Stomach (tissue), 8 donors: ENCODE measurements at regions not wholly inside any gene's neighbourhood (a gene's known extent, or its start where the extent isn't known, plus 50 kb on each side); places are given as distances from the start of the nearest gene placed in this dataset.

ENCODE experiments used
- DNase-seq, 2 donors: peaks; one replicate each; pipeline versions ENCODE4 v3.0.0 to v3.0.0-alpha.2; 2013 to 2019
- H3K27ac ChIP-seq, 5 donors: fragments of 200-600 bp in 4 of 5; sonication (generic) in 4 of 5; one replicate each; pipeline ENCODE4 v1.5.1; 2013 to 2019; ENCODE audit warnings: mild to moderate bottlenecking in 1 of 5, moderate library complexity in 1 of 5
- H3K27me3 ChIP-seq, 3 donors: fragments of 200-600 bp; sonication (generic); one replicate each; pipeline ENCODE4 v1.5.1; 2017 to 2019; ENCODE audit warnings: mixed run types in 1 of 3
- H3K36me3 ChIP-seq, 4 donors: fragments of 200-600 bp; sonication (generic); 1 replicate in 3 of 4; 2 replicates in 1 of 4; pipeline ENCODE4 v1.5.1; 2016 to 2019
- H3K4me1 ChIP-seq, 4 donors: fragments of 200-600 bp; sonication (generic); one replicate each; pipeline ENCODE4 v1.5.1; 2016 to 2019
- H3K4me3 ChIP-seq, 4 donors: fragments of 200-600 bp; sonication (generic) in 3 of 4; one replicate each; pipeline ENCODE4 v1.5.1; 2016 to 2019; ENCODE audit warnings: mild to moderate bottlenecking in 1 of 4
- H3K9me3 ChIP-seq, 4 donors: fragments of 200-600 bp; sonication (generic); one replicate each; pipeline ENCODE4 v1.5.1; 2016 to 2019
- EP300 ChIP-seq: sonication (generic); formaldehyde crosslinking; IDR thresholded peaks from one replicate; pipeline ENCODE4 v1.6.1; 2017; ENCODE audit warnings: antibody characterized with exemption
- POLR2A ChIP-seq, 4 donors: fragments of 450-650 bp; IDR thresholded peaks; one replicate each; pipeline ENCODE4 v1.6.1; 2016; ENCODE audit warnings: antibody characterized with exemption in 4 of 4, control low read depth in 2 of 4, mild to moderate bottlenecking in 1 of 4, moderate library complexity in 1 of 4
- POLR2AphosphoS5 ChIP-seq, 3 donors: sonication (generic); formaldehyde crosslinking; IDR thresholded peaks; one replicate each; pipeline ENCODE4 v1.6.1; 2016; ENCODE audit warnings: antibody characterized with exemption in 3 of 3
- WGBS, 5 donors: extraction: QIAGEN DNeasy Blood & Tissue Kit in 3 of 5; methylation state at CpG; one replicate each; pipeline versions ENCODE4 v1.1.5 to v1.1.7; 2013 to 2018; 5-methylcytosine and 5-hydroxymethylcytosine counted together
- intact Hi-C: fragments of 100-400 bp; cut with DNase I; formaldehyde crosslinking; loops from one replicate; pipeline ENCODE4 v1.15.1; 2023; ENCODE audit warnings: low total_unique reads
- TF ChIP-seq, protein P1 (sequence below), 7 experiments: fragments of 450-650 bp in 4 of 7; fragments of 200-600 bp in 3 of 7; sonication (generic) in 3 of 7; IDR thresholded peaks; one replicate each; pipeline ENCODE4 v1.5.1; 2016 to 2019; ENCODE audit warnings: antibody characterized with exemption in 7 of 7, control low read depth in 2 of 7, mild to moderate bottlenecking in 1 of 7
- donor health status: healthy with polysubstance abuse.
- donor health status: Bipolar disorder and iron deficiency.
- donor health status: healthy.

DNA sequence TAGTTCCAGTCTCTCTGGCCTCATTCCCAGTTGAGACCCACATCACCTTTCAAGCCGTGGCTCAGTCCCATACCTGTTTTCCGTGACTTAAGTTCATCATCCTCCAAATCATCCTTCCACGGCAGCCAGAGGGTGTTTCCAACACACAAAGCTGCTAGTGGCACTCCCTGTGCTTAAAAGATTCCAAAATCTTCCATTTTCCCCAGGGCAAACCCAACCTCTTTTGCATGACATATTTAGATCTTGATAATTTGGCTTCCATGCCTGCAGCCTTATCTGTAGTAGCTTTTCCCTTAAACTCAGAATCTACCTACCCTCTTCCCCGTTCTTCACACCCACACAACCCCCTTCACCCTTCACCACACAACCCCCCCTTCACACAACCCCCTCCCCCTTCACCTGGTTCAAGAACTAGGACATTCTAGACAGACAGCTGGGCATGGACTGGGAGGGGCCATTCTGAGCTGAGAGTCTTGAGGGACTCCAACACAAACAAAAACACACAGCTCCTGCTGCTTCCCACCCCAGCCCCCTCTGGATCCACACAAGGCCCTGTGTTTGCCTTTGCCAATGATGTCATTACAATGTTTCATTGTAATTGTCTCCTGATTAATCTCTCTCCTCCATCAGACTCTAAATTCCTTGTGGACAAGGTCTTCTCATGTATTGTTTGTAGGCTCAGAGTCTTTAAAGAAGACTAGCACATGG is 268.2 kb downstream of the SH3GL2 start:
- TF ChIP-seq POLR2A (IDR thresholded peaks at IDR 0.05) = no peak
- TF ChIP-seq, protein P1, sequence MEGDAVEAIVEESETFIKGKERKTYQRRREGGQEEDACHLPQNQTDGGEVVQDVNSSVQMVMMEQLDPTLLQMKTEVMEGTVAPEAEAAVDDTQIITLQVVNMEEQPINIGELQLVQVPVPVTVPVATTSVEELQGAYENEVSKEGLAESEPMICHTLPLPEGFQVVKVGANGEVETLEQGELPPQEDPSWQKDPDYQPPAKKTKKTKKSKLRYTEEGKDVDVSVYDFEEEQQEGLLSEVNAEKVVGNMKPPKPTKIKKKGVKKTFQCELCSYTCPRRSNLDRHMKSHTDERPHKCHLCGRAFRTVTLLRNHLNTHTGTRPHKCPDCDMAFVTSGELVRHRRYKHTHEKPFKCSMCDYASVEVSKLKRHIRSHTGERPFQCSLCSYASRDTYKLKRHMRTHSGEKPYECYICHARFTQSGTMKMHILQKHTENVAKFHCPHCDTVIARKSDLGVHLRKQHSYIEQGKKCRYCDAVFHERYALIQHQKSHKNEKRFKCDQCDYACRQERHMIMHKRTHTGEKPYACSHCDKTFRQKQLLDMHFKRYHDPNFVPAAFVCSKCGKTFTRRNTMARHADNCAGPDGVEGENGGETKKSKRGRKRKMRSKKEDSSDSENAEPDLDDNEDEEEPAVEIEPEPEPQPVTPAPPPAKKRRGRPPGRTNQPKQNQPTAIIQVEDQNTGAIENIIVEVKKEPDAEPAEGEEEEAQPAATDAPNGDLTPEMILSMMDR (IDR thresholded peaks at IDR 0.05) = no peak
- no peak for TF ChIP-seq EP300
- TF ChIP-seq POLR2AphosphoS5 (IDR thresholded peaks at IDR 0.05) = no peak
- Histone ChIP-seq H3K36me3 (no peaks in the 10 kb centered on the region), H3K4me1 (no peaks in the 10 kb centered on the region), H3K4me3 (no peak overlapping the region), H3K27ac (no peak overlapping the region), H3K9me3 (peaks cover 0 to 14% (median 12%) of the 10 kb centered on the region in 4 donors), H3K27me3 (no peaks in the 10 kb centered on the region)
- DNase-seq = no peak
- 79 to 88% (median 81%) methylated on average over 4 of the region's 4 CpGs for WGBS, 5 donors
- intact Hi-C loops = no loop called here

DNA sequence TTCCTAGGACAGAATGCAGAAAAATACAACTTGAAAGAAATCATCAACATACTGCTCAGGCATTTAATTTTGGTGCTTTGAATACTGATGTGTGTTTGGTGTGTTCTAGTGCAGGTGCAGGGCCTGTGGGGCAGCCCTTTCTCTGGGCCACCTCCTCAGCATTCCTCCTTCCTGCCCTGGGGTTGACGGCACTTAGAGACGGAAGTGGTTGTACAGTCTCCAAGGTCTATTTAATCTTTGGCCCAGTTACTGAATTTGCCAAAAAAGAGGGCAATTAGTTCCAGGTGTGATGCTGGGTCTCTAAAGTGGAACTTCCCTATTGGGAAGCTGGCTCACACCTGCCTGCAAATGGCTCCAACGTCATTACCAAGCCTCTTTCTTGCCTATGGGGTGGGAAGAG is 269.0 kb downstream of the SH3GL2 start:
- TF ChIP-seq POLR2A (IDR thresholded peaks at IDR 0.05) (no peak), EP300 (no peak)
- TF ChIP-seq, protein P1 (IDR thresholded peaks at IDR 0.05) = no peak
- Histone ChIP-seq H3K27ac (no peak overlapping the region), H3K27me3 (no peaks in the 10 kb centered on the region), H3K9me3 (peaks cover 0 to 14% (median 12%) of the 10 kb centered on the region in 4 donors), H3K4me3 (no peak overlapping the region), H3K36me3 (no peaks in the 10 kb centered on the region), H3K4me1 (no peaks in the 10 kb centered on the region)
- no peak for DNase-seq
- WGBS, 5 donors = 61 to 87% (median 76%) methylated on average over 3 of the region's 3 CpGs
- intact Hi-C loops = no loop called here

DNA sequence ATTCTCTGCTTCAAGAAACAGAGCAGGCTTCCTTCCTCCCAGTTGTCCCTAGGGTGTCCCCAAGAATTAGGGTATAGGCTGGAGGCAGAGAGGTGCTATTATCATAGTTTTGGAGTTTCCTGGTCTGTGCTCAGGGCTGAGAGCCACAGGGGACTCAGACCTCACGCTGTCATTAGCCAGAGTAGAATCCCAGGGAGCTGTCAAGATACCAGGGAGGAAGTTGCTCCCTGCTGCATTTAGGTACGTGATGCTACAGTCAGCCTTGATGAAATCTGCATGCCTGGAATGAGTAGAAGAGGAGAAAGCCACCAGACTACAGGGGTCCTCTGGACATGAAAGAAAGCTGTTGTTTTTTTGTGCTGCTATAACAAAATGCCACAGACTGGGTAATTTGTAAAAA is 273.2 kb downstream of the SH3GL2 start:
- Histone ChIP-seq H3K4me1 (no peaks in the 10 kb centered on the region), H3K4me3 (no peak overlapping the region), H3K27ac (no peak overlapping the region), H3K27me3 (no peaks in the 10 kb centered on the region), H3K36me3 (no peaks in the 10 kb centered on the region), H3K9me3 (no peaks in the 10 kb centered on the region)
- WGBS, 5 donors = 47 to 76% (median 65%) methylated on average over 2 of the region's 2 CpGs
- no peak for DNase-seq
- TF ChIP-seq, protein P1 (IDR thresholded peaks at IDR 0.05) = no peak
- TF ChIP-seq EP300 (no peak), POLR2AphosphoS5 (IDR thresholded peaks at IDR 0.05) (no peak), POLR2A (IDR thresholded peaks at IDR 0.05) (no peak)
- intact Hi-C loops = no loop called here

DNA sequence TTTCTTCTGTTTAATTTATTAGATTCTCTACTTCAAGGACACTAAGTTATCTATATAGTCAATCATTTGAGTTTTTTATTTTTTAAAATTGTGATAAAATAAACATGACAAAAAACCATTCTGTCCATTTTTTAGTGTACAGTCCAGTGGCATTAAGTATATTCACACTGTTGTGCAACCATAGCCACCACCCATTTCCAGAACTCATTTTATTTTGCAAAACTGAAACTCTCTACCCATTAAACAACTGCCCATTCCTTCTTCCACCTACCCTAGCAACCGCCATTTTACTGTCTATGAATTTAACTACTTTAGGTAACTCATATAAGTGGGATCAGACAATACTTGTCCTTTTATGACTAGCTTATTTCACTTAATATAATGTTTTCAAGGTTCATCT is 275.6 kb downstream of the SH3GL2 start:
- Histone ChIP-seq H3K4me1 (no peaks in the 10 kb centered on the region), H3K4me3 (no peak overlapping the region), H3K36me3 (no peaks in the 10 kb centered on the region), H3K9me3 (no peaks in the 10 kb centered on the region), H3K27ac (no peak overlapping the region), H3K27me3 (no peaks in the 10 kb centered on the region)
- WGBS, 5 donors = 87 to 100% (median 92%) methylated on average over 1 of the region's 1 CpG
- no peak for TF ChIP-seq POLR2A (IDR thresholded peaks at IDR 0.05)
- no peak for TF ChIP-seq EP300
- TF ChIP-seq, protein P1 (IDR thresholded peaks at IDR 0.05) = no peak
- TF ChIP-seq POLR2AphosphoS5 (IDR thresholded peaks at IDR 0.05) = no peak
- no peak for DNase-seq
- intact Hi-C loops = no loop called here
